Right atrium auricular region (tissue), 2 donors: ENCODE measurements at regions not wholly inside any gene's neighbourhood (a gene's known extent, or its start where the extent isn't known, plus 50 kb on each side); places are given as distances from the start of the nearest gene placed in this dataset.

Experiments
- DNase-seq: peaks from one replicate; pipeline ENCODE4 v3.0.0-alpha.2; 2019; ENCODE audit warnings: low spot score
- H3K27ac ChIP-seq, 2 donors: fragments of 200-600 bp; sonication (generic); 1 replicate in 1 of 2; 2 replicates in 1 of 2; pipeline ENCODE4 v1.5.1; 2016 to 2019
- H3K27me3 ChIP-seq, 2 donors: fragments of 200-600 bp; sonication (generic); one replicate each; pipeline versions ENCODE4 v1.5.1 to v1.6.0; 2017 to 2019
- H3K36me3 ChIP-seq: fragments of 200-600 bp; sonication (generic); one replicate; pipeline ENCODE4 v1.5.1; 2016
- H3K4me1 ChIP-seq, 2 donors: fragments of 200-600 bp; sonication (generic); one replicate each; pipeline versions ENCODE4 v1.5.1 to v1.6.0; 2017 to 2019
- H3K4me3 ChIP-seq, 2 donors: fragments of 200-600 bp; sonication (generic); 1 replicate in 1 of 2; 2 replicates in 1 of 2; pipeline ENCODE4 v1.5.1; 2017 to 2019; ENCODE audit warnings: mild to moderate bottlenecking in 1 of 2, moderate library complexity in 1 of 2
- H3K9me3 ChIP-seq, 2 donors: fragments of 200-600 bp; sonication (generic); one replicate each; pipeline ENCODE4 v1.5.1; 2019
- TF ChIP-seq, protein P1 (sequence below), 2 donors: fragments of 200-600 bp; sonication (generic); IDR thresholded peaks; one replicate each; pipeline ENCODE4 v1.5.1; 2019; ENCODE audit warnings: antibody characterized with exemption in 2 of 2

GRCh38 chr9:29875547-29875946, 2302.3 kb upstream of the C9orf72 start:
- H3K27me3 ChIP-seq, result no peaks in the 10 kb centered on the region
- peaks cover 0 to 6% of the 10 kb centered on the region in 2 donors for H3K9me3 ChIP-seq
- H3K36me3 ChIP-seq, result no peaks in the 10 kb centered on the region
- H3K4me1 ChIP-seq, result no peaks in the 10 kb centered on the region
- TF ChIP-seq, protein P1, sequence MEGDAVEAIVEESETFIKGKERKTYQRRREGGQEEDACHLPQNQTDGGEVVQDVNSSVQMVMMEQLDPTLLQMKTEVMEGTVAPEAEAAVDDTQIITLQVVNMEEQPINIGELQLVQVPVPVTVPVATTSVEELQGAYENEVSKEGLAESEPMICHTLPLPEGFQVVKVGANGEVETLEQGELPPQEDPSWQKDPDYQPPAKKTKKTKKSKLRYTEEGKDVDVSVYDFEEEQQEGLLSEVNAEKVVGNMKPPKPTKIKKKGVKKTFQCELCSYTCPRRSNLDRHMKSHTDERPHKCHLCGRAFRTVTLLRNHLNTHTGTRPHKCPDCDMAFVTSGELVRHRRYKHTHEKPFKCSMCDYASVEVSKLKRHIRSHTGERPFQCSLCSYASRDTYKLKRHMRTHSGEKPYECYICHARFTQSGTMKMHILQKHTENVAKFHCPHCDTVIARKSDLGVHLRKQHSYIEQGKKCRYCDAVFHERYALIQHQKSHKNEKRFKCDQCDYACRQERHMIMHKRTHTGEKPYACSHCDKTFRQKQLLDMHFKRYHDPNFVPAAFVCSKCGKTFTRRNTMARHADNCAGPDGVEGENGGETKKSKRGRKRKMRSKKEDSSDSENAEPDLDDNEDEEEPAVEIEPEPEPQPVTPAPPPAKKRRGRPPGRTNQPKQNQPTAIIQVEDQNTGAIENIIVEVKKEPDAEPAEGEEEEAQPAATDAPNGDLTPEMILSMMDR (IDR thresholded peaks at IDR 0.05), result no peak
- DNase-seq, result no peak
- H3K27ac ChIP-seq, result no peak overlapping the region
- H3K4me3 ChIP-seq, result no peak overlapping the region

DNA sequence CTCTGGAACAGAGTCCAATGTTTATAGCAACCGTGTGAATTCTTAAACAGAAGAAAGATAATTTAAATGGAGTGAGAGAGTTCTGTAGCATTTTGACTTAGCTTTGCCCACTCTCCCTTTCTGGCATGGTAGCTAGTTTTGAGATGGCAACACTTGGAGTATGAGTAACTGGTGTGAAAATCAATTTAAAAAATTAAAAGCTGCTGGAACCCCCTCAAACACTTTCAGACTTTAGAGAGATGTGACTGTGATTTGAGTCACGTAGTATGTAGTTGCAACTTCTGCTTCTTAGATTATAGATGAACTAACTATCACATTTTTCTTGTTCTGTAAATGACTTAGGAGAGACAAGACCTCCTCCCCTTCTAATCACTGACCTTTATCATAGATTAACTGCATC, 2309.5 kb upstream of the C9orf72 start:
- Histone ChIP-seq H3K36me3 (no peaks in the 10 kb centered on the region), H3K4me3 (no peak overlapping the region), H3K27me3 (no peaks in the 10 kb centered on the region), H3K27ac (no peak overlapping the region), H3K9me3 (no peaks in the 10 kb centered on the region), H3K4me1 (no peaks in the 10 kb centered on the region)
- TF ChIP-seq, protein P1 (IDR thresholded peaks at IDR 0.05), result no peak
- no peak for DNase-seq

DNA sequence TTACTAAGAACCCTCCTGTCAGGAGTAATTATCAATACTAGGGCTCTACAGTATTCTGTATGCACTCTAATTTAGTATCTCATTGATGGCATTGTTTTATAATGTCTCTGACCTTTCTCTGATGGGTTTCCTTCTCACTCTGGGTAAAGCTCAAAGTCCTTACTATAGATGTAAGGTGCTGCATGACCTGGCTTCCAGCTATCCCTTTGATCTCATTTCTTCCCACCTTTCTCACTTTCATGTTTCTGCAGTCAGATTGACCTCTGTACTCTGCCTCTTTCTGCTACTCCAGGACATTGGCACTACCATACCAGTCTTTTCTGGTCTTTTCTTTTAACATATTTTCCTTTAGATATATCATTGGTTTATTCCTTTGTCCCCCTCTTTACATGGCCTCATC, 2332.8 kb upstream of the C9orf72 start:
- DNase-seq, result no peak
- H3K36me3 ChIP-seq, result no peaks in the 10 kb centered on the region
- no peak overlapping the region for H3K27ac ChIP-seq
- TF ChIP-seq, protein P1 (IDR thresholded peaks at IDR 0.05), result no peak
- no peaks in the 10 kb centered on the region for H3K27me3 ChIP-seq
- no peaks in the 10 kb centered on the region for H3K4me1 ChIP-seq
- no peaks in the 10 kb centered on the region for H3K9me3 ChIP-seq
- H3K4me3 ChIP-seq, result no peak overlapping the region

GRCh38 chr9:29928072-29928471, 2354.8 kb upstream of the C9orf72 start:
- Histone ChIP-seq H3K9me3 (no peaks in the 10 kb centered on the region), H3K4me3 (no peak overlapping the region), H3K4me1 (no peaks in the 10 kb centered on the region), H3K27me3 (no peaks in the 10 kb centered on the region), H3K36me3 (no peaks in the 10 kb centered on the region), H3K27ac (no peak overlapping the region)
- no peak for DNase-seq
- TF ChIP-seq, protein P1 (IDR thresholded peaks at IDR 0.05), result no peak

DNA sequence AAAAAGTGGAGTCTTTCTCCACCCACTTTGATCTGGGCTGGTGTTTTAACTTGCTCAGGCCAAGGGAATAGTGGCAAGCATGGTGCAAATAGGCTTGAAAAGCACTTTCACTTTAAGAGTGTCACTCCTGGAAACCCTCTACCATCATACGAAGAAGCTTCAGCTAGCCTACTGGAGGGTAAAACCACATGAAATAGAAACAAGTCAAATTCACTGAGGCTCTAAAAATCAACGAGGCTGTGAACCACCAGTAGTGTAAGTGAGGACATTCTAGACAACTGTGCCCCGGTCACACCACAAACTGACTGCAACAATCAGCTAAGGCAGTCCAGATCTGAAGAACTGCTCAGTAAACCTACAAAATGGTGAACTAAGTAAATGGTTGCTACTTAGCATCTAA, 2366.3 kb upstream of the C9orf72 start:
- no peak overlapping the region for H3K4me3 ChIP-seq
- DNase-seq, result no peak
- H3K27me3 ChIP-seq, result no peaks in the 10 kb centered on the region
- TF ChIP-seq, protein P1 (IDR thresholded peaks at IDR 0.05), result no peak
- H3K36me3 ChIP-seq, result no peaks in the 10 kb centered on the region
- peaks cover 0 to 6% of the 10 kb centered on the region in 2 donors for H3K9me3 ChIP-seq
- H3K27ac ChIP-seq, result no peak overlapping the region
- H3K4me1 ChIP-seq, result no peaks in the 10 kb centered on the region

- no peak for DNase-seq
- H3K4me3 ChIP-seq, result no peak overlapping the region
- no peaks in the 10 kb centered on the region for H3K4me1 ChIP-seq
- H3K9me3 ChIP-seq, result no peaks in the 10 kb centered on the region
- no peaks in the 10 kb centered on the region for H3K36me3 ChIP-seq
- H3K27ac ChIP-seq, result no peak overlapping the region
- TF ChIP-seq, protein P1 (IDR thresholded peaks at IDR 0.05), result no peak
- no peaks in the 10 kb centered on the region for H3K27me3 ChIP-seq
Measured at GRCh38 chr9:29945012-29945411, 2371.7 kb upstream of the C9orf72 start.
